ENCODE measurements at regions not wholly inside any gene's neighbourhood (a gene's known extent, or its start where the extent isn't known, plus 50 kb on each side); places are given as distances from the start of the nearest gene placed in this dataset.
"Not testable (repeated sequence)": the region's sequence is repeated elsewhere in the genome, so short reads cannot be mapped to it uniquely, and the experiment has no call there.

GRCh38 chr12:20093190-20093810, 275.0 kb upstream of the PDE3A start:
- DNase-seq, result not testable (repeated sequence)

GRCh38 chr12:20096430-20096829, 271.9 kb upstream of the PDE3A start:
- DNase-seq, result no peak

- no peak for DNase-seq
These were observed 270.7 kb upstream of the PDE3A start for GRCh38 chr12:20097626-20098025.

- DNase-seq, result no peak
These were observed 268.7 kb upstream of the PDE3A start for GRCh38 chr12:20099395-20100183.

GRCh38 chr12:20101046-20101445, 267.3 kb upstream of the PDE3A start:
- no peak for DNase-seq

- DNase-seq, result no peak
These were observed 262.4 kb upstream of the PDE3A start for GRCh38 chr12:20105943-20106342.

GRCh38 chr12:20109676-20110075, 258.7 kb upstream of the PDE3A start:
- DNase-seq, result no peak

- not testable (repeated sequence) for DNase-seq
These were observed 253.0 kb upstream of the PDE3A start for GRCh38 chr12:20115371-20115770.

GRCh38 chr12:20119596-20120402, 248.5 kb upstream of the PDE3A start:
- no peak for DNase-seq

GRCh38 chr12:20120403-20120725, 248.0 kb upstream of the PDE3A start:
- no peak for DNase-seq

- no peak for DNase-seq
These were observed 246.1 kb upstream of the PDE3A start for GRCh38 chr12:20122274-20122673.

- DNase-seq, result no peak
These were observed 244.9 kb upstream of the PDE3A start for GRCh38 chr12:20123465-20123864.

- no peak for DNase-seq
These were observed 243.0 kb upstream of the PDE3A start for GRCh38 chr12:20125276-20125798.

GRCh38 chr12:20126601-20127000, 241.7 kb upstream of the PDE3A start:
- no peak for DNase-seq

GRCh38 chr12:20127413-20127812, 240.9 kb upstream of the PDE3A start:
- no peak for DNase-seq

- no peak for DNase-seq
These were observed 239.4 kb upstream of the PDE3A start for GRCh38 chr12:20128928-20129327.

GRCh38 chr12:20132818-20133217, 235.5 kb upstream of the PDE3A start:
- no peak for DNase-seq

GRCh38 chr12:20134652-20135051, 233.7 kb upstream of the PDE3A start:
- DNase-seq, result no peak

GRCh38 chr12:20140751-20141150, 227.6 kb upstream of the PDE3A start:
- DNase-seq, result no peak

GRCh38 chr12:20142316-20142715, 226.0 kb upstream of the PDE3A start:
- DNase-seq, result no peak

- no peak for DNase-seq
These were observed 225.4 kb upstream of the PDE3A start for GRCh38 chr12:20142956-20143355.

GRCh38 chr12:20144341-20144740, 224.0 kb upstream of the PDE3A start:
- DNase-seq, result no peak

GRCh38 chr12:20148241-20148640, 220.1 kb upstream of the PDE3A start:
- no peak for DNase-seq
